ENCODE measurements at regions not wholly inside any gene's neighbourhood (a gene's known extent, or its start where the extent isn't known, plus 50 kb on each side); places are given as distances from the start of the nearest gene placed in this dataset.
"Not testable (repeated sequence)": the region's sequence is repeated elsewhere in the genome, so short reads cannot be mapped to it uniquely, and the experiment has no call there.

- DNase-seq (ENCODE audit: low spot score) = no peak
Measured at GRCh38 chr6:44037847-44038542, 89.3 kb downstream of the MRPL14 start.

- not testable (repeated sequence) for DNase-seq (ENCODE audit: low spot score)
Measured at GRCh38 chr6:44037276-44037675, 90.0 kb downstream of the MRPL14 start.

- DNase-seq (ENCODE audit: low spot score) = no peak
Measured at GRCh38 chr6:44036699-44037101, 90.6 kb downstream of the MRPL14 start.

- no peak for DNase-seq (ENCODE audit: low spot score)
Measured at GRCh38 chr6:44036196-44036595, 91.1 kb downstream of the MRPL14 start.

GRCh38 chr6:44035621-44036020, 91.6 kb downstream of the MRPL14 start:
- DNase-seq (ENCODE audit: low spot score) = no peak

- no peak for DNase-seq (ENCODE audit: low spot score)
Measured at GRCh38 chr6:44034931-44035345, 92.3 kb downstream of the MRPL14 start.

- DNase-seq (ENCODE audit: low spot score) = peak; percentile 71
Measured at GRCh38 chr6:44034391-44034861, 92.8 kb downstream of the MRPL14 start.

- DNase-seq (ENCODE audit: low spot score) = no peak
Measured at GRCh38 chr6:44030812-44031454, 96.3 kb downstream of the MRPL14 start.

- no peak for DNase-seq (ENCODE audit: low spot score)
Measured at GRCh38 chr6:44029444-44030185, 97.6 kb downstream of the MRPL14 start.

GRCh38 chr6:44028789-44029310, 98.4 kb downstream of the MRPL14 start:
- no peak for DNase-seq (ENCODE audit: low spot score)

GRCh38 chr6:44025226-44025625, 102.0 kb downstream of the MRPL14 start:
- DNase-seq (ENCODE audit: low spot score) = no peak

GRCh38 chr6:44024574-44025219, 102.6 kb downstream of the MRPL14 start:
- no peak for DNase-seq (ENCODE audit: low spot score)

- DNase-seq (ENCODE audit: low spot score) = no peak
Measured at GRCh38 chr6:44023586-44024454, 103.4 kb downstream of the MRPL14 start.

- no peak for DNase-seq (ENCODE audit: low spot score)
Measured at GRCh38 chr6:44022671-44023352, 104.4 kb downstream of the MRPL14 start.

- DNase-seq (ENCODE audit: low spot score) = peak; percentile 74
Measured at GRCh38 chr6:44022296-44022661, 105.0 kb downstream of the MRPL14 start.

GRCh38 chr6:44021589-44022295, 105.5 kb downstream of the MRPL14 start:
- no peak for DNase-seq (ENCODE audit: low spot score)

GRCh38 chr6:44020664-44021425, 106.4 kb downstream of the MRPL14 start:
- no peak for DNase-seq (ENCODE audit: low spot score)

- DNase-seq (ENCODE audit: low spot score) = no peak
Measured at GRCh38 chr6:44020148-44020547, 107.1 kb downstream of the MRPL14 start.

- not testable (repeated sequence) for DNase-seq (ENCODE audit: low spot score)
Measured at GRCh38 chr6:44017307-44017706, 109.9 kb downstream of the MRPL14 start.
